Natural killer cell treated with Interleukin-12 subunit alpha and Interleukin-12 subunit beta and Interleukin-15 and Interleukin-18, amount 100 ng/mL, for 72 hours (primary cell): ENCODE measurements at regions not wholly inside any gene's neighbourhood (a gene's known extent, or its start where the extent isn't known, plus 50 kb on each side); places are given as distances from the start of the nearest gene placed in this dataset.

Experiments used
- ATAC-seq, 2 donors: fragments of 150-1000 bp; cut with Tn5 transposase in 1 of 2; sonication (Bioruptor Pico), chemical (Tn5 transposase) in 1 of 2; 2 replicates each; pipeline ENCODE4 v1.10.0; 2021
- DNase-seq: peaks from one replicate; pipeline ENCODE4 v3.0.0; 2022; ENCODE audit warnings: low spot score
- H3K27ac Mint-ChIP-seq, 2 donors: 1 replicate in 1 of 2; 2 replicates in 1 of 2; pipeline ENCODE4 v1.8.0; 2022; ENCODE audit warnings: mixed read lengths in 2 of 2, mild to moderate bottlenecking in 1 of 2, moderate library complexity in 1 of 2
- H3K27me3 Mint-ChIP-seq, 2 donors: 1 replicate in 1 of 2; 2 replicates in 1 of 2; pipeline ENCODE4 v1.8.0; 2022; ENCODE audit warnings: mixed read lengths in 2 of 2
- H3K36me3 Mint-ChIP-seq: one replicate; pipeline ENCODE4 v1.8.0; 2022; ENCODE audit warnings: mixed read lengths
- H3K4me1 Mint-ChIP-seq, 2 donors: 1 replicate in 1 of 2; 2 replicates in 1 of 2; pipeline ENCODE4 v1.8.0; 2022; ENCODE audit warnings: low read depth in 2 of 2, mixed read lengths in 2 of 2, mild to moderate bottlenecking in 1 of 2
- H3K4me3 Mint-ChIP-seq: one replicate; pipeline ENCODE4 v1.8.0; 2022; ENCODE audit warnings: mixed read lengths
- H3K9me3 Mint-ChIP-seq: 2 replicates; pipeline ENCODE4 v1.8.0; 2022; ENCODE audit warnings: mixed read lengths

GRCh38 chr2:173596244-173596643 lies 241.6 kb downstream of the CDCA7 start:
- Mint-ChIP-seq H3K27ac (no peak overlapping the region), H3K36me3 (peaks cover 7% of the 10 kb centered on the region), H3K9me3 (peaks cover 11% of the 10 kb centered on the region), H3K27me3 (peaks cover 8 to 14% of the 10 kb centered on the region in 2 donors), H3K4me1 (no peaks in the 10 kb centered on the region), H3K4me3 (no peak overlapping the region)
- ATAC-seq = no peak
- DNase-seq = no peak

- H3K4me1 Mint-ChIP-seq = no peaks in the 10 kb centered on the region
- H3K27ac Mint-ChIP-seq = no peak overlapping the region
- peaks cover 3% of the 10 kb centered on the region for H3K36me3 Mint-ChIP-seq
- H3K4me3 Mint-ChIP-seq = no peak overlapping the region
- DNase-seq (no peak), ATAC-seq (no peak)
- H3K9me3 Mint-ChIP-seq = peaks cover 9% of the 10 kb centered on the region
- peaks cover 7 to 14% of the 10 kb centered on the region in 2 donors for H3K27me3 Mint-ChIP-seq
Measured at GRCh38 chr2:173598525-173598924, 243.9 kb downstream of the CDCA7 start.

- ATAC-seq (no peak), DNase-seq (no peak)
- no peak overlapping the region for H3K27ac Mint-ChIP-seq
- no peaks in the 10 kb centered on the region for H3K36me3 Mint-ChIP-seq
- peaks cover 5 to 16% of the 10 kb centered on the region in 2 donors for H3K27me3 Mint-ChIP-seq
- H3K9me3 Mint-ChIP-seq = peaks cover 5% of the 10 kb centered on the region
- H3K4me1 Mint-ChIP-seq = no peaks in the 10 kb centered on the region
- H3K4me3 Mint-ChIP-seq = no peak overlapping the region
Measured at GRCh38 chr2:173599821-173600359, 245.2 kb downstream of the CDCA7 start.

- Mint-ChIP-seq H3K4me1 (no peaks in the 10 kb centered on the region), H3K4me3 (no peak overlapping the region), H3K27ac (no peak overlapping the region), H3K36me3 (no peaks in the 10 kb centered on the region), H3K27me3 (peaks cover 2 to 13% of the 10 kb centered on the region in 2 donors), H3K9me3 (peaks cover 6% of the 10 kb centered on the region)
- ATAC-seq = no peak
- no peak for DNase-seq
Measured at GRCh38 chr2:173602153-173602795, 247.6 kb downstream of the CDCA7 start.

- peaks cover 3% of the 10 kb centered on the region for H3K9me3 Mint-ChIP-seq
- H3K27ac Mint-ChIP-seq = no peak overlapping the region
- H3K4me1 Mint-ChIP-seq = no peaks in the 10 kb centered on the region
- H3K4me3 Mint-ChIP-seq = no peak overlapping the region
- H3K36me3 Mint-ChIP-seq = no peaks in the 10 kb centered on the region
- DNase-seq (no peak), ATAC-seq (no peak)
- peaks cover 17 to 28% of the 10 kb centered on the region in 2 donors for H3K27me3 Mint-ChIP-seq
Measured at GRCh38 chr2:173605994-173606393, 251.3 kb downstream of the CDCA7 start.

- Mint-ChIP-seq H3K4me3 (no peak overlapping the region), H3K27me3 (peaks cover 20 to 32% of the 10 kb centered on the region in 2 donors), H3K9me3 (peaks cover 3% of the 10 kb centered on the region), H3K27ac (no peak overlapping the region), H3K36me3 (no peaks in the 10 kb centered on the region), H3K4me1 (no peaks in the 10 kb centered on the region)
- DNase-seq (no peak), ATAC-seq (no peak)
Measured at GRCh38 chr2:173606619-173607248, 252.1 kb downstream of the CDCA7 start.

- Mint-ChIP-seq H3K36me3 (no peaks in the 10 kb centered on the region), H3K27ac (no peak overlapping the region), H3K4me1 (no peaks in the 10 kb centered on the region), H3K9me3 (peaks cover 3% of the 10 kb centered on the region), H3K4me3 (no peak overlapping the region), H3K27me3 (peaks cover 21 to 34% of the 10 kb centered on the region in 2 donors)
- ATAC-seq (no peak), DNase-seq (no peak)
Measured at GRCh38 chr2:173607606-173608311, 253.1 kb downstream of the CDCA7 start.

GRCh38 chr2:173611121-173611520 lies 256.4 kb downstream of the CDCA7 start:
- Mint-ChIP-seq H3K4me1 (no peaks in the 10 kb centered on the region), H3K27me3 (peaks cover 19 to 27% of the 10 kb centered on the region in 2 donors), H3K27ac (no peak overlapping the region), H3K4me3 (no peak overlapping the region), H3K9me3 (no peaks in the 10 kb centered on the region), H3K36me3 (no peaks in the 10 kb centered on the region)
- ATAC-seq (no peak), DNase-seq (no peak)

- no peak overlapping the region for H3K4me3 Mint-ChIP-seq
- H3K36me3 Mint-ChIP-seq = no peaks in the 10 kb centered on the region
- ATAC-seq = no peak
- H3K27ac Mint-ChIP-seq = no peak overlapping the region
- no peak for DNase-seq
- peaks cover 19 to 27% of the 10 kb centered on the region in 2 donors for H3K27me3 Mint-ChIP-seq
- H3K4me1 Mint-ChIP-seq = no peaks in the 10 kb centered on the region
- H3K9me3 Mint-ChIP-seq = no peaks in the 10 kb centered on the region
Measured at GRCh38 chr2:173612354-173612753, 257.7 kb downstream of the CDCA7 start.

GRCh38 chr2:173613386-173613785 lies 258.7 kb downstream of the CDCA7 start:
- Mint-ChIP-seq H3K27me3 (peaks cover 14 to 28% of the 10 kb centered on the region in 2 donors), H3K4me3 (no peak overlapping the region), H3K4me1 (no peaks in the 10 kb centered on the region), H3K36me3 (no peaks in the 10 kb centered on the region), H3K9me3 (no peaks in the 10 kb centered on the region), H3K27ac (no peak overlapping the region)
- no peak for DNase-seq
- ATAC-seq = no peak

GRCh38 chr2:173614265-173614930 lies 259.7 kb downstream of the CDCA7 start:
- ATAC-seq = no peak
- H3K36me3 Mint-ChIP-seq = no peaks in the 10 kb centered on the region
- no peak overlapping the region for H3K27ac Mint-ChIP-seq
- DNase-seq = no peak
- no peak overlapping the region for H3K4me3 Mint-ChIP-seq
- H3K9me3 Mint-ChIP-seq = no peaks in the 10 kb centered on the region
- peaks cover 13 to 26% of the 10 kb centered on the region in 2 donors for H3K27me3 Mint-ChIP-seq
- no peaks in the 10 kb centered on the region for H3K4me1 Mint-ChIP-seq

GRCh38 chr2:173623438-173624319 lies 269.0 kb downstream of the CDCA7 start:
- ATAC-seq (no peak), DNase-seq (no peak)
- H3K4me3 Mint-ChIP-seq = no peak overlapping the region
- no peak overlapping the region for H3K27ac Mint-ChIP-seq
- H3K9me3 Mint-ChIP-seq = no peaks in the 10 kb centered on the region
- H3K27me3 Mint-ChIP-seq = peaks cover 14 to 15% of the 10 kb centered on the region in 2 donors
- H3K36me3 Mint-ChIP-seq = no peaks in the 10 kb centered on the region
- H3K4me1 Mint-ChIP-seq = no peaks in the 10 kb centered on the region

- Mint-ChIP-seq H3K4me3 (no peak overlapping the region), H3K27ac (no peak overlapping the region), H3K36me3 (no peaks in the 10 kb centered on the region), H3K4me1 (no peaks in the 10 kb centered on the region), H3K27me3 (peaks cover 14% of the 10 kb centered on the region in 2 donors), H3K9me3 (no peaks in the 10 kb centered on the region)
- DNase-seq (no peak), ATAC-seq (no peak)
Measured at GRCh38 chr2:173625315-173625714, 270.6 kb downstream of the CDCA7 start.
